H9 (cell line): ENCODE measurements at regions not wholly inside any gene's neighbourhood (a gene's known extent, or its start where the extent isn't known, plus 50 kb on each side); places are given as distances from the start of the nearest gene placed in this dataset.

ENCODE experiments used
- DNase-seq: peaks from one replicate; pipeline ENCODE4 v3.0.0-alpha.2; 2017
- H2AFZ ChIP-seq: one replicate; pipeline ENCODE4 v1.6.1; 2013; ENCODE audit warnings: mild to moderate bottlenecking, low read length, control low read depth, moderate library complexity
- H2AK5ac ChIP-seq: 2 replicates; pipeline ENCODE4 v1.6.1; 2013; ENCODE audit warnings: low read length, control low read depth, mixed read lengths; ENCODE audit not compliant: insufficient read length
- H2BK120ac ChIP-seq: one replicate; pipeline ENCODE4 v1.6.1; 2013; ENCODE audit warnings: low read depth, mild to moderate bottlenecking, low read length, control low read depth, inconsistent platforms; ENCODE audit not compliant: poor library complexity, severe bottlenecking
- H2BK12ac ChIP-seq: 2 replicates; pipeline ENCODE4 v1.6.1; 2013; ENCODE audit warnings: low read length, control low read depth, mixed read lengths, low read depth; ENCODE audit not compliant: insufficient read length
- H2BK15ac ChIP-seq: 2 replicates; pipeline ENCODE4 v1.6.1; 2013; ENCODE audit warnings: low read depth, low read length, control low read depth
- H2BK20ac ChIP-seq: one replicate; pipeline ENCODE4 v1.6.1; 2013; ENCODE audit warnings: low read depth, mild to moderate bottlenecking, low read length, control low read depth, inconsistent platforms; ENCODE audit not compliant: poor library complexity, severe bottlenecking
- H2BK5ac ChIP-seq: 2 replicates; pipeline ENCODE4 v1.6.1; 2013; ENCODE audit warnings: low read length, control low read depth, mixed read lengths; ENCODE audit not compliant: insufficient read length
- H3K14ac ChIP-seq: 2 replicates; pipeline ENCODE4 v1.6.1; 2013; ENCODE audit warnings: low read length, control low read depth; ENCODE audit not compliant: insufficient read depth
- H3K18ac ChIP-seq: 2 replicates; pipeline ENCODE4 v1.6.1; 2013; ENCODE audit warnings: low read depth, mild to moderate bottlenecking, mixed read lengths, low read length, control low read depth; ENCODE audit not compliant: insufficient read length
- H3K23ac ChIP-seq: 2 replicates; pipeline ENCODE4 v1.6.1; 2013; ENCODE audit warnings: low read length, control low read depth, mixed read lengths, low read depth; ENCODE audit not compliant: insufficient read length
- H3K23me2 ChIP-seq: 2 replicates; pipeline ENCODE4 v1.6.1; 2013; ENCODE audit warnings: low read depth, mild to moderate bottlenecking, mixed read lengths, low read length, control low read depth; ENCODE audit not compliant: insufficient read length, poor library complexity, severe bottlenecking
- H3K27ac ChIP-seq: 2 replicates; pipeline ENCODE4 v1.5.1; 2013; ENCODE audit warnings: low read length, control low read depth, mixed read lengths, low read depth; ENCODE audit not compliant: insufficient read length
- H3K27me3 ChIP-seq: 2 replicates; pipeline ENCODE4 v1.6.1; 2013; ENCODE audit warnings: low read length, control low read depth, inconsistent platforms; ENCODE audit not compliant: insufficient read depth
- H3K4ac ChIP-seq: 2 replicates; pipeline ENCODE4 v1.6.1; 2013; ENCODE audit warnings: low read depth, mild to moderate bottlenecking, control low read depth, inconsistent platforms, low read length, moderate library complexity
- H3K4me1 ChIP-seq: 2 replicates; pipeline ENCODE4 v1.6.1; 2013; ENCODE audit warnings: low read length, control low read depth, inconsistent platforms; ENCODE audit not compliant: insufficient read depth
- H3K4me2 ChIP-seq: 2 replicates; pipeline ENCODE4 v1.6.1; 2013; ENCODE audit warnings: low read length, control low read depth, mixed read lengths; ENCODE audit not compliant: insufficient read length, insufficient read depth
- H3K56ac ChIP-seq: 2 replicates; pipeline ENCODE4 v1.6.1; 2013; ENCODE audit warnings: low read depth, mild to moderate bottlenecking, mixed read lengths, low read length, control low read depth; ENCODE audit not compliant: insufficient read length
- H3K79me1 ChIP-seq: 2 replicates; pipeline ENCODE4 v1.6.1; 2013; ENCODE audit warnings: low read depth, mild to moderate bottlenecking, moderate library complexity, low read length, control low read depth, inconsistent platforms; ENCODE audit not compliant: insufficient read depth, poor library complexity, severe bottlenecking
- H3K79me2 ChIP-seq: 2 replicates; pipeline ENCODE4 v1.6.1; 2013; ENCODE audit warnings: low read length, control low read depth, inconsistent platforms; ENCODE audit not compliant: insufficient read depth
- H3K9ac ChIP-seq: 2 replicates; pipeline ENCODE4 v1.6.1; 2013; ENCODE audit warnings: low read length, control low read depth, mixed read lengths; ENCODE audit not compliant: insufficient read length; ENCODE audit errors: extremely low read depth
- H3K9me3 ChIP-seq: one replicate; pipeline ENCODE4 v1.6.1; 2013; ENCODE audit warnings: low read depth, low read length, inconsistent platforms; ENCODE audit not compliant: control insufficient read depth
- H3T11ph ChIP-seq: one replicate; pipeline ENCODE4 v1.6.1; 2013; ENCODE audit warnings: mild to moderate bottlenecking, low read length, control low read depth, inconsistent platforms
- H4K20me1 ChIP-seq: one replicate; pipeline ENCODE4 v1.6.1; 2013; ENCODE audit not compliant: control insufficient read depth, insufficient read length, insufficient read depth
- H4K5ac ChIP-seq: 2 replicates; pipeline ENCODE4 v1.6.1; 2013; ENCODE audit warnings: low read depth, mild to moderate bottlenecking, mixed read lengths, low read length, control low read depth; ENCODE audit not compliant: insufficient read length
- H4K8ac ChIP-seq: replicated peaks from 2 replicates; pipeline ENCODE4 v1.6.1; 2013; ENCODE audit warnings: low read length, control low read depth, mixed read lengths, low read depth; ENCODE audit not compliant: insufficient read length
- H4K91ac ChIP-seq: 2 replicates; pipeline ENCODE4 v1.6.1; 2013; ENCODE audit warnings: low read depth, mild to moderate bottlenecking, moderate library complexity, mixed read lengths, low read length, control low read depth; ENCODE audit not compliant: insufficient read length
- H3K27ac Mint-ChIP-seq, 3 experiments: 2 replicates in 2 of 3; 3 replicates in 1 of 3; pipeline ENCODE4 v1.8.0; 2020 to 2021; ENCODE audit warnings: mixed read lengths in 3 of 3, mild to moderate bottlenecking in 1 of 3, moderate library complexity in 1 of 3
- H3K27me3 Mint-ChIP-seq: 2 replicates; pipeline ENCODE4 v1.8.0; 2021; ENCODE audit warnings: low read depth, mild to moderate bottlenecking, moderate library complexity, mixed read lengths
- H3K36me3 Mint-ChIP-seq, 3 experiments: 2 replicates in 2 of 3; 3 replicates in 1 of 3; pipeline ENCODE4 v1.8.0; 2020 to 2021; ENCODE audit warnings: low read depth in 3 of 3, mixed read lengths in 3 of 3; ENCODE audit not compliant: insufficient read depth in 1 of 3
- H3K4me1 Mint-ChIP-seq, 2 experiments: 2 replicates each; pipeline ENCODE4 v1.8.0; 2020; ENCODE audit warnings: mixed read lengths in 2 of 2
- H3K4me3 Mint-ChIP-seq, 2 experiments: 2 replicates in 1 of 2; 3 replicates in 1 of 2; pipeline ENCODE4 v1.8.0; 2020 to 2021; ENCODE audit warnings: mild to moderate bottlenecking in 2 of 2, mixed read lengths in 2 of 2, moderate library complexity in 1 of 2
- H3K9me3 Mint-ChIP-seq, 2 experiments: 2 replicates in 1 of 2; 3 replicates in 1 of 2; pipeline ENCODE4 v1.8.0; 2020; ENCODE audit warnings: mild to moderate bottlenecking in 2 of 2, mixed read lengths in 2 of 2, moderate library complexity in 1 of 2
- TF ChIP-seq, protein P1 (sequence below): fragments of 200-600 bp; sonication (generic); conservative IDR thresholded peaks from 3 replicates; pipeline ENCODE4 v1.8.0; 2021; ENCODE audit warnings: antibody characterized with exemption, mild to moderate bottlenecking

DNA sequence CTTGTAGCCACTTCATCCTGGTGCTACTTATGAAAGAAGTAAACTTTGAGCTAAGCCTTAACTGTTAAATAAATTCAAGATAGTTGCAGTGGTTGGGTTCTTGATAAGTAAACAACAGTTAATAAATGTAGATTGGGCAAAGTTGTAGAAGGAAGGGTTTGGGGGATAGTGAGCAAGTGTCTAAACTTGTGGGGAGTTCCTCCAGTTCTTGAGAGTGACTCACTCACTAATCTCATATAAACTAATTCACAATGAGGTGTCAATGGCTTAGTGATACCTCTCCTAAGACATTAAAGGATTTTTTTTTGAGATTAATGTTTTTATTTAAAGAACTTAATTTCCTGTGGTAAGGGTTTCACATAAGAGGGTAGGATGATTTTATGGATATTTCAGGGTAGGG is 507.4 kb downstream of the BMP2 start:
- H2BK12ac ChIP-seq, result no peak overlapping the region
- H2BK120ac ChIP-seq, result no peak overlapping the region
- H2BK20ac ChIP-seq, result no peak overlapping the region
- no peak overlapping the region for H3K9ac ChIP-seq
- no peak overlapping the region for H2BK15ac ChIP-seq
- H3K79me1 ChIP-seq, result no peaks in the 10 kb centered on the region
- H3K56ac ChIP-seq, result no peak overlapping the region
- no peak overlapping the region for H3K4me2 ChIP-seq
- H2AK5ac ChIP-seq, result no peak overlapping the region
- DNase-seq, result no peak
- H3K4me1 ChIP-seq, result no peaks in the 10 kb centered on the region
- peaks cover 0 to 4% (median 2%) of the 10 kb centered on the region in 3 experiments; a peak in 2 of 7 replicates for H3K36me3 Mint-ChIP-seq
- no peak overlapping the region for H2AFZ ChIP-seq
- H3K4ac ChIP-seq, result no peak overlapping the region
- H3K23me2 ChIP-seq, result no peaks in the 10 kb centered on the region
- H3K27ac Mint-ChIP-seq, result no peak overlapping the region
- no peak overlapping the region for H2BK5ac ChIP-seq
- H4K5ac ChIP-seq, result no peak overlapping the region
- H3K9me3 Mint-ChIP-seq, result peaks cover 4 to 8% of the 10 kb centered on the region in 2 experiments; a peak in 3 of 5 replicates
- H3K9me3 ChIP-seq, result no peaks in the 10 kb centered on the region
- H3K14ac ChIP-seq, result no peak overlapping the region
- no peak overlapping the region for H4K8ac ChIP-seq
- H3K27ac ChIP-seq, result no peak overlapping the region
- H3K4me3 Mint-ChIP-seq, result no peak overlapping the region
- H3K18ac ChIP-seq, result no peak overlapping the region
- no peaks in the 10 kb centered on the region for H3K27me3 ChIP-seq
- H3K4me1 Mint-ChIP-seq, result no peaks in the 10 kb centered on the region
- H3T11ph ChIP-seq, result no peak overlapping the region
- no peak overlapping the region for H4K91ac ChIP-seq
- H4K20me1 ChIP-seq, result no peaks in the 10 kb centered on the region
- H3K23ac ChIP-seq, result no peak overlapping the region
- no peaks in the 10 kb centered on the region for H3K79me2 ChIP-seq
- TF ChIP-seq, protein P1, sequence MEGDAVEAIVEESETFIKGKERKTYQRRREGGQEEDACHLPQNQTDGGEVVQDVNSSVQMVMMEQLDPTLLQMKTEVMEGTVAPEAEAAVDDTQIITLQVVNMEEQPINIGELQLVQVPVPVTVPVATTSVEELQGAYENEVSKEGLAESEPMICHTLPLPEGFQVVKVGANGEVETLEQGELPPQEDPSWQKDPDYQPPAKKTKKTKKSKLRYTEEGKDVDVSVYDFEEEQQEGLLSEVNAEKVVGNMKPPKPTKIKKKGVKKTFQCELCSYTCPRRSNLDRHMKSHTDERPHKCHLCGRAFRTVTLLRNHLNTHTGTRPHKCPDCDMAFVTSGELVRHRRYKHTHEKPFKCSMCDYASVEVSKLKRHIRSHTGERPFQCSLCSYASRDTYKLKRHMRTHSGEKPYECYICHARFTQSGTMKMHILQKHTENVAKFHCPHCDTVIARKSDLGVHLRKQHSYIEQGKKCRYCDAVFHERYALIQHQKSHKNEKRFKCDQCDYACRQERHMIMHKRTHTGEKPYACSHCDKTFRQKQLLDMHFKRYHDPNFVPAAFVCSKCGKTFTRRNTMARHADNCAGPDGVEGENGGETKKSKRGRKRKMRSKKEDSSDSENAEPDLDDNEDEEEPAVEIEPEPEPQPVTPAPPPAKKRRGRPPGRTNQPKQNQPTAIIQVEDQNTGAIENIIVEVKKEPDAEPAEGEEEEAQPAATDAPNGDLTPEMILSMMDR, result no peak
- H3K27me3 Mint-ChIP-seq, result no peaks in the 10 kb centered on the region; the same call in 1 of the 2 replicates
